Activated T-helper 1 cell treated with anti-CD3 and anti-CD28 coated beads, Interleukin-12 subunit alpha, Interleukin-12 subunit beta, Interleukin-2, Interleukin-4 antibody, amounts not matched to agents 30 ng/mL and 10 ng/mL and 1 ng/mL, durations not matched to agents 14 hours and 24 hours and 36 hours (primary cell): ENCODE measurements at regions not wholly inside any gene's neighbourhood (a gene's known extent, or its start where the extent isn't known, plus 50 kb on each side); places are given as distances from the start of the nearest gene placed in this dataset.

Experiments used
- DNase-seq: peaks from one replicate; pipeline ENCODE4 v3.0.0; 2021; ENCODE audit warnings: low spot score
- H3K27ac Mint-ChIP-seq: one replicate; pipeline ENCODE4 v1.8.0; 2021; ENCODE audit warnings: mild to moderate bottlenecking, mixed read lengths
- H3K27me3 Mint-ChIP-seq: one replicate; pipeline ENCODE4 v1.8.0; 2022; ENCODE audit warnings: mild to moderate bottlenecking, moderate library complexity, mixed read lengths; ENCODE audit not compliant: insufficient read depth
- H3K36me3 Mint-ChIP-seq: one replicate; pipeline ENCODE4 v1.8.0; 2021; ENCODE audit warnings: low read depth, mixed read lengths
- H3K4me1 Mint-ChIP-seq: one replicate; pipeline ENCODE4 v1.8.0; 2021; ENCODE audit warnings: low read depth, mixed read lengths
- H3K4me3 Mint-ChIP-seq: one replicate; pipeline ENCODE4 v1.8.0; 2021; ENCODE audit warnings: mild to moderate bottlenecking, moderate library complexity, mixed read lengths
- H3K9me3 Mint-ChIP-seq: one replicate; pipeline ENCODE4 v1.8.0; 2021; ENCODE audit warnings: mixed read lengths
- intact Hi-C: fragments of 100-400 bp; cut with micrococcal nuclease; formaldehyde crosslinking; loops from one replicate; pipeline ENCODE4 v1.15.1; 2024

DNA sequence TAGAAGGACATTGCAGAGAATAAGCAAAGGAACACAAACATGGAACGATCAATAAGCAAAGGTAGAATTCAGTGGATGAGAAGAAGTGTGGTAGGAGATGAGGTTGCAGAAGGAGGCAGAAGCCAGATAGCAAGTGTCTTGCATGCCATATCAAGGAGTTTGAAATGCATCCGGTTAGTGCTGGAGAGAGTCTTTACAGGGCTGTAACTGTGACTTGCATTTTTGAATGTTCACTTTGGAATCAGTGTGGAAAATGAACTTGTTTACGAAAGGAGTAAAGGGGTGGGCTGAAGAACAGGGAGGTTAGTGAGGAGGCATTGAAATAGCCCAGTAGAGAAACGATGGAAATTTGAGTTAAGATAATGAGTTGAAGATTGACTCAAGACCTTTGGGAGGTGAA lies 90.7 kb upstream of the MBNL2 start:
- Mint-ChIP-seq H3K4me1 (peaks cover 8% of the 10 kb centered on the region), H3K9me3 (no peaks in the 10 kb centered on the region), H3K27ac (no peak overlapping the region), H3K27me3 (peaks cover 13% of the 10 kb centered on the region), H3K36me3 (no peaks in the 10 kb centered on the region), H3K4me3 (no peak overlapping the region)
- no peak for DNase-seq
- intact Hi-C loops, result no loop called here

DNA sequence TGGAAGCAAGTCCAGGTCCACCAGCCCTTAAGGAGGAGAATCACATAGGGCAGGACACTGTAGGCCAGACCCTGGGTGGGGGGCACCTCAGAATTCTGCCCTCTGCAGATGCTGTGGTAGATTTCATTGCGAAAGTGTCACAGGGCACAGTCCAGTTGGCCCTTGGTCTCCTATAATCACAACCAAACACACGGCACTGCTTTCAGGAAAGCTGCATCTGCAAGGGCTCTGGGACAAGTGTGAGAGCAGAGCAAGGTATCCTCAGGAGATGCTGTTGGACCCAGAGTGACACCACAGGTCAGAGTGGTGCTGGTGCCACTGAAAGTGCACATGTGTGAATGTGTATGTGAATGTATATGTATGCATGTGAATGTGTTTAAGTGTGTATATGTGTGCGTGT lies 88.6 kb upstream of the MBNL2 start:
- H3K27ac Mint-ChIP-seq, result no peak overlapping the region

DNA sequence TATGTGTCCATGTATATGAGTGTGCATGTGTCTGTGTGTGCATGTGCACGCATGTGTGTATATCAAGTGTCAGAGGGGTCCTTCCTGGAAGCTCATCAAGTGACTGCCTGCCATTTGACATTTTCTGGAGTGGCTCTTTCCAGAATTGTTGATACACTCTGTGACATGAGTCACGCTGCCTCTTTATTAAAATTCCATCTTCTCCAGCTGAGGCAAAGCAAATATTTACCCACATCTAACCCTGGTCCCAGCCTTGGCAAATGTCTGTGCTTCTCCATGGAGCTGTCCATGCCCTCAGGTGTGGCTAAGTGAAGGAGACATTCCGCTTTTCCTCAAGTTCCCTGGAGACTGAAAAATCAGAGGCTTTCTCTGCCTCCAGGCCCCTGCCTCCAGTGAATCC lies 88.2 kb upstream of the MBNL2 start:
- intact Hi-C loops, result no loop called here
- Mint-ChIP-seq H3K36me3 (no peaks in the 10 kb centered on the region), H3K27ac (no peak overlapping the region), H3K27me3 (peaks cover 11% of the 10 kb centered on the region), H3K4me1 (no peaks in the 10 kb centered on the region), H3K4me3 (no peak overlapping the region), H3K9me3 (no peaks in the 10 kb centered on the region)
- no peak for DNase-seq

More for the DNA sequence above, 88.6 kb upstream of the MBNL2 start:
- DNase-seq, result no peak
- no peaks in the 10 kb centered on the region for H3K9me3 Mint-ChIP-seq
- intact Hi-C loops, result no loop called here
- no peak overlapping the region for H3K4me3 Mint-ChIP-seq
- peaks cover 12% of the 10 kb centered on the region for H3K27me3 Mint-ChIP-seq
- H3K36me3 Mint-ChIP-seq, result no peaks in the 10 kb centered on the region
- no peaks in the 10 kb centered on the region for H3K4me1 Mint-ChIP-seq

DNA sequence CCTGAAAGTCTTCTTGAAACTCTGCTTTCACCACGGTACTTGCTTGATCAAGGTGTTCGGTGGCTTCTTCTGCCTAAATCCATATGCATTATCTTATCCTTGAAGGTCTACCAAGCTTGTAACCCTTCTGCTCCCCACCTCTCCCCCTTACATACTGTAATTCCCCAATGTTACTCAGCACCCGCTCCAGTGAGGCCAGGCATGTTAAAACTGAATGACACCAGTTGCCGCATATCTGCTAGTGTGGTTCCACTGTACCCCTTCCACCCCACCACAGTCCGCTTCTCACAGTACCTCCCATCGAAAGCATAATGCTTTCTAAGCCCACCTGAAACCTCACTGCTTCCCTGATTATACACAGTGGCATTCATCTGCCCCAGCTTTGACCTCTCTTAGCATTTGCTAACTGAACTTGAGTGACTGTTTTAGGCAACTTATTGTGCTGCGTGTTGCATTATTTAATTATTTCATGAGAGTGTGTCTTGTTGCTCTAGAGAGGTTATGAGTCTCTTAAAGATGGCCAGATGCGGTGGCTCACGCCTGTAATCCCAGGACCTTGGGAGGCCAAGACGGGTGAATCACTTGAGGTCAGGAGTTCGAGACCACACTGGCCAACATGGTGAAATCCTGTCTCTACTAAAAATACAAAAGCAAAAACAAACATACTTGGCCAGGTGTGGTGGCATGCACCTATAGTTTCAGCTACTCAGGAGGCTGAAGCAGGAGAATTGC lies 87.6 kb upstream of the MBNL2 start:
- DNase-seq, result no peak
- H3K27ac Mint-ChIP-seq, result no peak overlapping the region
- H3K36me3 Mint-ChIP-seq, result no peaks in the 10 kb centered on the region
- no peak overlapping the region for H3K4me3 Mint-ChIP-seq
- peaks cover 13% of the 10 kb centered on the region for H3K27me3 Mint-ChIP-seq
- no peaks in the 10 kb centered on the region for H3K4me1 Mint-ChIP-seq
- no peaks in the 10 kb centered on the region for H3K9me3 Mint-ChIP-seq
- intact Hi-C loops, result no loop called here

DNA sequence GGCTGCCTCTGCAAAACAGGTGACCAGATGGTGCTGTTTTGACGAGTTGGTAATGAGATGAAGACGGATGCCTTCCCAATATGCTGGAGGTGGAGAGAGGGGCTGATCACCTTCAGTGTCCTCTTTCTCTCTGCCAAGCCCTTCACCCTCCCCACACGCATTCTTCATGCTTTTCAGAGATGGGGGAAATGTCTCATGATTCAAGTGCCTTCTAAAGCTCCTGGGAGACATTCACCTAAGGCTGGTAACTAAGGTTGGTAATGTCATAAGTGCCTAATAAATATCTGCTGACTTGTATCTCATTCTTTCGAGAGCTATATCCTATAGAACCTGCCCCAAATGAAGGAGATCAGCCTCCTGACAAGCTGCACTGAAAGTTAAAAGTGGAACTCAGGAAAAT lies 86.2 kb upstream of the MBNL2 start:
- H3K9me3 Mint-ChIP-seq, result no peaks in the 10 kb centered on the region
- no peaks in the 10 kb centered on the region for H3K36me3 Mint-ChIP-seq
- no peaks in the 10 kb centered on the region for H3K4me1 Mint-ChIP-seq
- intact Hi-C loops, result no loop called here
- no peak for DNase-seq
- H3K27me3 Mint-ChIP-seq, result peaks cover 10% of the 10 kb centered on the region
- H3K4me3 Mint-ChIP-seq, result no peak overlapping the region
- no peak overlapping the region for H3K27ac Mint-ChIP-seq

DNA sequence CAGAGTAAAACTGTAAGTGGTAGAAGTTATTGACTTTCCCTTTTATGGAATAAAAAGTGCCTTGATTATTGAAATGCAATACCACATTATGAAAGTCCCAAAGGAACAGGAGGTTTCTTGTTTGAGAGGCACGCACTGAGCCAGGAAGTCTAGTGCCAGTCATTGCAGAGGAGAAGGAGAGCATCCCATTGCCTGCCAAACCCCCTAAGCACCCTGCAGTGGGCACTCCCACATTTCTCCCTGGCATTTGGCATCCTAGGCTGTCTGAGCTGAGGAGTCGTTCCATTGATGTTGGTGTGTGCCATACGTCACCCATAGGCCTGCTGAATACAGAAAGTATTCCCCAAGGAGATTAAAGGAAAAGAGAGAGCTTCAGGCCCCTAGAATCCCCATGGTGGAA lies 85.7 kb upstream of the MBNL2 start:
- H3K4me1 Mint-ChIP-seq, result peaks cover 2% of the 10 kb centered on the region
- H3K4me3 Mint-ChIP-seq, result no peak overlapping the region
- DNase-seq, result no peak
- H3K27me3 Mint-ChIP-seq, result peaks cover 9% of the 10 kb centered on the region
- intact Hi-C loops, result no loop called here
- H3K36me3 Mint-ChIP-seq, result no peaks in the 10 kb centered on the region
- no peak overlapping the region for H3K27ac Mint-ChIP-seq
- no peaks in the 10 kb centered on the region for H3K9me3 Mint-ChIP-seq

DNA sequence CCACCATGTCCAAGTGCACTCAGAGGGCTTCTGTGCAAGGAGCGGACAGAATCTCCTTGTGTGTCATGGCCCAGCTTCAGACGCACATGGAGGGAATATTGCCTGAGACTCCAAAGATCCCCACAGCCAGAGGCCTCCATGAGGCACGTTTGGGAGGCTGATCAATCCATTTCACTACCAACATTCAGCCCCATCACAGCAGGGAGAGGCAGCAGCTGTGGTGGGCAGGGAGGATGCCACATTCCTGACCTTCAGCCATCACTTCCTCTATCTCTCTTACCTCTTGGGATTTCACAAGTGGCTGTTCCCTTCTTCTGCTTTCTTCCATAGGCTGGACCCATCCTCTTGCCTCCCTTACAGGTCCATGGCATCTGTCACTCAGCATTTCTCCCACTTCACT lies 82.4 kb upstream of the MBNL2 start:
- H3K4me3 Mint-ChIP-seq, result no peak overlapping the region
- no peaks in the 10 kb centered on the region for H3K36me3 Mint-ChIP-seq
- no peaks in the 10 kb centered on the region for H3K9me3 Mint-ChIP-seq
- intact Hi-C loops, result loop anchor here (5.0 kb wide), 1 partner anchor 118 kb away; no protein-coding TSS in a partner anchor
- peaks cover 13% of the 10 kb centered on the region for H3K4me1 Mint-ChIP-seq
- no peak overlapping the region for H3K27ac Mint-ChIP-seq
- H3K27me3 Mint-ChIP-seq, result peaks cover 10% of the 10 kb centered on the region
- no peak for DNase-seq

DNA sequence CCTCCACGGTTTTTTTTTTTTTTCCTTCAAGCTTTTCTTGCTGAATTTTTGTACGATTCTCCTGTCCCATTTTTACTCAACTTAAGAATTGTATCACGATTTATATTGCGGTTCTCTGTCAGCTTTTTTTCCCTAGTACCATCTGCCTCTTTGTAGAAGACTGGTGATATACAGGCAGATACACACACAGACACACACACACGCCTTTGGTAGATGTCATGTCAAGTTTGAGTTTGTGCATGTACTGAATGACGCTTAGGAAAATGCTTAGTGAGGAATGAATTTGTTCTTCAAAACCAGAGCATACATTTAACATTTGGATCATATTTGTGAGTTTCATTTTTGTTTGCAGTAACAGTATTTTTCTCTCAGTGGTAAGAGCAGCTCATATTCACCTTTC lies 82.0 kb upstream of the MBNL2 start:
- intact Hi-C loops, result loop anchor here (5.0 kb wide), 1 partner anchor 117 kb away; no protein-coding TSS in a partner anchor
- no peaks in the 10 kb centered on the region for H3K9me3 Mint-ChIP-seq
- peaks cover 10% of the 10 kb centered on the region for H3K27me3 Mint-ChIP-seq
- H3K36me3 Mint-ChIP-seq, result no peaks in the 10 kb centered on the region
- no peak overlapping the region for H3K4me3 Mint-ChIP-seq
- no peak overlapping the region for H3K27ac Mint-ChIP-seq
- no peak for DNase-seq
- H3K4me1 Mint-ChIP-seq, result peaks cover 13% of the 10 kb centered on the region

DNA sequence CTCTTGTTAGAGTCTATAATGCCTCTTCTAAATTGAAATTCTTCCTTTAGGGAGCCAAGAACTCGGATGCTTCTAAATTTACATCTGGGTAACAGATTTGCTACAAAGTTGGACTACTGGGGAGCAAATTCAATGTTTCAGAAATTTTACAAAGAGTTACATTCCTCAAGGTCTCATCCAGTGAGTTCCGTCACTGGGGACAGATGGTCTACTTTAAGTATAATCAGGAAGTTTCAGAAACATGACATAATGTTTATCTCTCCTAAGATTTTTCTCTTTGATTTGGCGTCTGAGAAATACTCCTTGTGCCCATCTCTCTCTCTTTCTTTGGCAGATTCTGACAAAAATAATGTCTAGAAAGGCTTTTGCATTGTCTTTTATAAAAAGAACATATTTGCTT lies 81.5 kb upstream of the MBNL2 start:
- peaks cover 10% of the 10 kb centered on the region for H3K27me3 Mint-ChIP-seq
- H3K9me3 Mint-ChIP-seq, result no peaks in the 10 kb centered on the region
- H3K4me3 Mint-ChIP-seq, result no peak overlapping the region
- peaks cover 13% of the 10 kb centered on the region for H3K4me1 Mint-ChIP-seq
- H3K27ac Mint-ChIP-seq, result no peak overlapping the region
- DNase-seq, result no peak
- intact Hi-C loops, result loop anchor here (1.0 to 5.0 kb wide), 2 partner anchors 14 to 117 kb away; no protein-coding TSS in a partner anchor
- H3K36me3 Mint-ChIP-seq, result no peaks in the 10 kb centered on the region

DNA sequence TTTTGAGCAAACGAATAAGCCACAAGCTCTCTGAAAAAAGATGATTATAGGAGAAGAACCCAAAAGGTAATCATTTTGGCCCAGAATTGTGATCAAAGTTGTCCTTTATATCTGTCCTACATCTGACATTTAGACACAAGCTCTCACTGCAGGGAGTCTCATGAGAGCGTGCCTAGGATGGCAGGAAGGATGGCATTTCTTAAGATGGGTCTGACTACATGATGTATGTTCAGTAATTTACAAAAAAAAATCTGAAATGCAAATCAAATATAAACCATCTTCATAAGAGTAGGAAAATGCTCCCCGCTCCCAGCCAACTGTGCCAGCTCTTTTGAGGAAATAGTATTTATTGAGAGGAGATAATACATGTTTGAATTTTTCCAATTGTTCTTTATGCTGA lies 81.0 kb upstream of the MBNL2 start:
- intact Hi-C loops, result loop anchor here (1.0 to 5.0 kb wide), 2 partner anchors 15 to 116 kb away; no protein-coding TSS in a partner anchor

DNA sequence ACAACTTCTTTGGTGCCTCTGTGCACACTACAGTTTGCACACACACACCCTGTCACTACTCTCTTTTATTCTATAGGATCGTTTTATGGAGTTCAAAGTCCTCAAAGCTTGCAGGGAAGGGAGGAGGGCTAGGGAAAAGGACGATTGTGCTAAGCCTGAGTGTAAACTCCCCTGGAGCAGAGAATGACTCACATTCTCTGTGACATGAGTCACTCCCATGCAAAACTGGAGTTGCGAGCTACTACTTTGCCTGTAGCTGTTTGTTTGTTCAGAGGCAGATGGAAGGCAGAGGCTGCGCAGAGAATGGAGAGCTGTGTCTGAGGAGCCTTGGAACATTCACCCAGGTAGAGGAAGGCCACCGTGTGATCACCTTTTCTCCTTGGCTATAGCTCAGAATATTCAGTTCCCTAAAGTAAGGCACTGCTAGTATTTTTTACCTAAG lies 80.5 kb upstream of the MBNL2 start:
- Mint-ChIP-seq H3K36me3 (no peaks in the 10 kb centered on the region), H3K4me1 (peaks cover 13% of the 10 kb centered on the region), H3K4me3 (no peak overlapping the region), H3K27ac (peak overlapping the region; percentile 7), H3K27me3 (peaks cover 10% of the 10 kb centered on the region), H3K9me3 (no peaks in the 10 kb centered on the region)
- intact Hi-C loops, result loop anchor here (1.0 to 5.0 kb wide), 3 partner anchors 15 to 149 kb away; no protein-coding TSS in a partner anchor
- DNase-seq, result no peak

More for the DNA sequence above, 81.0 kb upstream of the MBNL2 start:
- H3K36me3 Mint-ChIP-seq, result no peaks in the 10 kb centered on the region
- no peak overlapping the region for H3K27ac Mint-ChIP-seq
- no peak for DNase-seq
- peaks cover 10% of the 10 kb centered on the region for H3K27me3 Mint-ChIP-seq
- no peaks in the 10 kb centered on the region for H3K9me3 Mint-ChIP-seq
- no peak overlapping the region for H3K4me3 Mint-ChIP-seq
- peaks cover 13% of the 10 kb centered on the region for H3K4me1 Mint-ChIP-seq

DNA sequence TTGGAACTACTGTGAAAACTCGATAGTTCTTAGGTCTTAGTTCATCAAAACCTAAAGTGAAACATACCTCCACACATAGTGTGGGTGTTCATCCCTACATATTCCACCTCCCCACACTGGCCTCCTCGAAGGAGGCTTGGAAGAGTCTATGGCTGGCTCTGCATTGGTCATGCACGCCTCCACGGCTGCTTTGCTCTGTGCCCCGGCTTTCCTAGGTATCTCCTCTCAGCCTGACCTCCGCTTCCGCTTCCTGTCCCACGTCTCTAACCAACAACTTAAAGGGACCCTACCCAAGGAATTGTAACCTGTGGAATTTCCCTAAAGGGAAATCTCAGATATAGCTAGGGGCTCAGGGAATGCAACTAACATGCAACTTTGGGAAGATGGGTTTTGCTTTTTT lies 79.7 kb upstream of the MBNL2 start:
- intact Hi-C loops, result loop anchor here (1.0 to 5.0 kb wide), 2 partner anchors 115 to 148 kb away; no protein-coding TSS in a partner anchor
- Mint-ChIP-seq H3K4me3 (no peak overlapping the region), H3K27me3 (peaks cover 10% of the 10 kb centered on the region)

DNA sequence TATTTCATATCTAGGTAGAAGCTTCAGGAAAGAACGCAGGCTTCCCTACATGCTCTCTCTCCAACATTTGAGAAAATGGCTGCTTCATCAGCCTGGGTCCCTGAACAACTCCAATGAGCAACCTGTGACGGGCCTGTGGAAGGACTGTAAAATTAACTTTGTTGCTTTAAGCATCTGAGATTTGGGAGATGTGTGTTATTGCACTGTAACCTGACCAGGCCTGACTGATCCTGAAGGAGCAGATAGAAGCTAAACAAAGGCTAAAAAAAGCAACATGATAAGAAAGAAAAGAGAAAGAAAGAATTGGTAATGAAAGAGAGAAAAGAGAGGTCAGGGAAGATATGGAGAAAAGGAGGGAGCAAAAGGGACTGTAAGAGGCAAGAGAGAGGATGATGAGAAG lies 77.1 kb upstream of the MBNL2 start:
- Mint-ChIP-seq H3K4me3 (no peak overlapping the region), H3K27ac (no peak overlapping the region), H3K4me1 (peaks cover 13% of the 10 kb centered on the region), H3K27me3 (peaks cover 10% of the 10 kb centered on the region), H3K36me3 (no peaks in the 10 kb centered on the region), H3K9me3 (no peaks in the 10 kb centered on the region)
- DNase-seq, result no peak
- intact Hi-C loops, result no loop called here

More for the DNA sequence above, 79.7 kb upstream of the MBNL2 start:
- Mint-ChIP-seq H3K4me1 (peaks cover 13% of the 10 kb centered on the region), H3K9me3 (no peaks in the 10 kb centered on the region), H3K36me3 (no peaks in the 10 kb centered on the region), H3K27ac (no peak overlapping the region)
- DNase-seq, result no peak
